ENCODE measurements at regions not wholly inside any gene's neighbourhood (a gene's known extent, or its start where the extent isn't known, plus 50 kb on each side); places are given as distances from the start of the nearest gene placed in this dataset.

DNA sequence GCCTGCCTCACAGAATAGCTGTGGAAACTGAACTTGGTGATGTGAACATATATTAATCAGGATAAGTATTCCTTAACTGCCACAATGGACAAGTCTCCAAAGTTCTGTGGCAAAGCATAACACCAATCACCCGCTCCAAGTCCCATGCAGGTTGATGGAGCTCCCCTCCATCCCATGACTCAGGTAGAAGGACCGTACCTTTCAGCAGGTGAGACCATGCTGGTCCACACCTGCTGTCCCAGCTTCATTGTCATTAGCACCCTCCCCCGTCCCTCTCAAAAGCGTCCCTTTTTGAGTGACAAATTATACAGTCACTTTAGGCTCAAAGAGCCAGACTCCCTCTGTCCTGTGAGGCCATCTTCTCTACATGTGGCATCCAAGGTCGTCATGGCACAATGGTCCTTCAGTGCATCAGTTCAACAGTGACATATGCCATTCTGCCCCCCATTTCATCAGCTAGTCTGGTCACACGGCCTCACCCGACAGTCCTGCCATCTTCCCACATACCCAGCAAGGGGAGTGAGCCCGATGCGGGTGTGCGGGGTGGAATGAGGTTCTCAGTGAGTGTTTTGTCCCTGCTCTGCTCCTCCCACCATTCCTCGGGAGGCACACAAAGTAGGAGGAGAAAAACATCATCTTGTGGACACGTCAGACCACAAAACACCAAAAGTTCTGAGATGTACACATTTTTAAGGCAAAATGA lies 136.7 kb upstream of the MYCN start:
- DNase-seq (ENCODE audit: extremely low read depth, low read depth, low spot score) = no peak

GRCh38 chr2:15804246-15804619 lies 136.1 kb upstream of the MYCN start:
- no peak for DNase-seq (ENCODE audit: extremely low read depth, low read depth, low spot score)

DNA sequence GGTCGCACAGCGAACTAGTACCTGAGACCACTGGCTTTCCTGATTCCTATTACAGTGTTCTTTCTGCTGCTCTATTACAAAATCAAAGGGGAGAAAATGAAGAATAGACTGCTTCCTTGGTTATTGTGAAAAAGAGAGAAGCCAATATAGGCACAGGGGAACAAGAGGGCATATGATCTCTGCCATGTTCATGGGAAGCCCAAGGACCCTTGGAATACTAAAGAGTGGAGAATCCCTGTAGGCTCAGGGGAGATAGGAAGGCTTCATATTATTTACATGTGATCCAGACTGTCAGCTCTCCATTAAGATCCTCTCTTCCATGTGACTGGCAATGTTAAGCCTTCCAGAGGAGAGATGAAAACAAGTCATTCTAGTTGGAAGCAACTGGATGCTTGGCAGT lies 135.7 kb upstream of the MYCN start:
- DNase-seq (ENCODE audit: extremely low read depth, low read depth, low spot score) = no peak

GRCh38 chr2:15805206-15805605 lies 135.1 kb upstream of the MYCN start:
- no peak for DNase-seq (ENCODE audit: extremely low read depth, low read depth, low spot score)

DNA sequence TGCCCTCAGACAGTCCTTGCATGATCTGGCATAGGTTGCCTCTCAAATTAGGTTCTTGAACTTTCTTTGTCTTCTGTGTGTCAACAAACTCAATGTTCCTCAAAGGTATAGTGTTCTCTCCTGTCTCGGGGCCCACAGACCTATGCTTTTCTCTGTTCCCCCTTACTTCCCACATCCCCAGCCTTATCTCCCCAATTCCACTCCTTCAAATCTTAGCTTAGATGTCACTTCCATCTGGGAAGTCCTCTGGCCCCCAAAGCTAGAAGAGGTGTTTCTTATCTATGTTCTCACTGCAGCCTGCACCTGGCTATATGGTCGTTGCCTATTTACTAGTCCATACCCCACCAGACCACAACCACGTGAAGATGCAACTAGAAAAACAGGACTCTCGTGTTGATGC lies 134.6 kb upstream of the MYCN start:
- no peak for DNase-seq (ENCODE audit: extremely low read depth, low read depth, low spot score)

DNA sequence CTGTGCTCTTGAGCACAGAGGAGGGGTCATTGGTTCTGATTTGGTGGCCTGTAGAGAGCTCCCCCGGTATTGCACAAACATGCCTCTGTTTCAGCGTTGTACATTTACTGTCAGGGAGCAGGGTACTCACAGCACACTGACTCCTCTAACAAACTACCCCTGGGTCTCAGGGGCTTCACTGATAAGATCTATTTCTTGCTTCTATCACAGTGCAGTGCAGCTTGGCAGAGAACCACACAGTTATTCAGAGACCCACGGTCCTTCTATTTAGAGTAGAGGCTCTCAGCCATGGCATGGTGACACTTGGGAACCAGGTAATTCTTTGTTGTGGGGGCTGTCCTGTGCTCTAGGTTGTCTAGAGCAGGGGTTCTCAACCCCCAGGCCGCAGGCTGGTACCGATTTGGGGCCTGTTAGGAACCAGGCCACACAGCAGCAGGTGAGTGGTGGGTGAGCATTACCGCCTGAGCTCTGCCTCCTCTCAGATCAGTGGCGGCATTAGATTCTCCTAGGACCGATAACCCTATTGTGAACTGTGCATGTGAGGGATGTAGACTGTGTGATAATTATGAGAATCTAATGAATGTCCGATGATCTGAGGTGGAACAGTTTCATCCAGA lies 133.4 kb upstream of the MYCN start:
- no peak for DNase-seq (ENCODE audit: extremely low read depth, low read depth, low spot score)

- DNase-seq (ENCODE audit: extremely low read depth, low read depth, low spot score) = no peak
These were observed 132.7 kb upstream of the MYCN start for GRCh38 chr2:15807418-15808203.

DNA sequence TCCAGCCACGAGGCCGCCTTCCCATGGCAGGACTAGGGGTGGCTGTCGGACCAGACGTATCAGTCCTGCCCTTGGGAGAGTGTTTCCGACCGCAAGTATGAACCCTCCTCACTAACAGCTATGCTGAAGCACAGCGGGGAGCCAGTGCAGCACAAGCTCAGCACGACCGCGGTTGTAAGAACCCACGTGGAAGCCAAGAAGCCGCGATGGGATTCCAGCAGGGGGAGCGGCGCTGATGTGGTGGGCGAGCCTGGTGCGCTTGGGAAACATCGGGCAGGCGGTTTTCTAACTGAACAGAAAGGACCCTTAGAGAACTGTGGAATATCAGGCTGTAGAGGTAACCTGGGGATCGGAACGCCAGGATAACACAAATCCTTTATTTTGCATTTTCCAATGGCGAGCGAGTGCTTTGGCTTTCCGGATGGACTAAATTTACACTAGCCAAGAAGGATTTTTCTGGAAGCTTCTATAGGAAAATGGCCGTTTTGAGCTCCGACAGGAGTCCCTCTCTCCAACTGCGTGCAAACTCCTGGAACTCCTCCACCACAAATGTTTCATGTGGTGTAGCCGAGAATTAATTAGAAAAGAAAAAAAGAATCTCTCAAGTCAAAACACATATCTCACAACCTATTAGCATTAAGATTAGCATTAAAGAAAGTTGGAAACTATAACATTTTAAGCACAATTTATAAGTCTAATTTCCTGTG lies 132.0 kb upstream of the MYCN start:
- no peak for DNase-seq (ENCODE audit: extremely low read depth, low read depth, low spot score)

GRCh38 chr2:15808944-15809343 lies 131.4 kb upstream of the MYCN start:
- no peak for DNase-seq (ENCODE audit: extremely low read depth, low read depth, low spot score)

- DNase-seq (ENCODE audit: extremely low read depth, low read depth, low spot score) = no peak
These were observed 130.9 kb upstream of the MYCN start for GRCh38 chr2:15809404-15809803.

- DNase-seq (ENCODE audit: extremely low read depth, low read depth, low spot score) = no peak
These were observed 129.7 kb upstream of the MYCN start for GRCh38 chr2:15810477-15811150.

DNA sequence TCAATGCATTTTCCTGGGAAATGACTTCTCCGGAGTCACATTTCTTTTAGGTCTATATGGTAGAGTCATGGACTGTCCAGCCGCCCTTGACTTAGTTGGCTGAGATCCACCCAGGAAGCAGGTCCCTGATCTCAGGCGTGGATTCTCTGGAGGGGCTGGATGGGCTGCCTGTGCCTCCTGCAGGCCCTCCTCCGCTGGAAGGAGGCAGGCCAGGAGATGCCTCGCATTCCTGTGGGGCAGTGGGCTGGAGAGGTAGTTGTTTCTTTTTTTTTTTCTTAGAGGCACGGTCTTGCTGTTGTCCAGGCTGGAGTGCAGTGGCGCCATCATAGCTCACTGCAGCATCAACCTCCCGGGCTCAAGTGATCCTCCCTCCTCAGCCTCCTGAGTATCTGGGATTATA lies 129.0 kb upstream of the MYCN start:
- DNase-seq (ENCODE audit: extremely low read depth, low read depth, low spot score) = no peak

GRCh38 chr2:15812187-15812780 lies 128.1 kb upstream of the MYCN start:
- DNase-seq (ENCODE audit: extremely low read depth, low read depth, low spot score) = no peak

DNA sequence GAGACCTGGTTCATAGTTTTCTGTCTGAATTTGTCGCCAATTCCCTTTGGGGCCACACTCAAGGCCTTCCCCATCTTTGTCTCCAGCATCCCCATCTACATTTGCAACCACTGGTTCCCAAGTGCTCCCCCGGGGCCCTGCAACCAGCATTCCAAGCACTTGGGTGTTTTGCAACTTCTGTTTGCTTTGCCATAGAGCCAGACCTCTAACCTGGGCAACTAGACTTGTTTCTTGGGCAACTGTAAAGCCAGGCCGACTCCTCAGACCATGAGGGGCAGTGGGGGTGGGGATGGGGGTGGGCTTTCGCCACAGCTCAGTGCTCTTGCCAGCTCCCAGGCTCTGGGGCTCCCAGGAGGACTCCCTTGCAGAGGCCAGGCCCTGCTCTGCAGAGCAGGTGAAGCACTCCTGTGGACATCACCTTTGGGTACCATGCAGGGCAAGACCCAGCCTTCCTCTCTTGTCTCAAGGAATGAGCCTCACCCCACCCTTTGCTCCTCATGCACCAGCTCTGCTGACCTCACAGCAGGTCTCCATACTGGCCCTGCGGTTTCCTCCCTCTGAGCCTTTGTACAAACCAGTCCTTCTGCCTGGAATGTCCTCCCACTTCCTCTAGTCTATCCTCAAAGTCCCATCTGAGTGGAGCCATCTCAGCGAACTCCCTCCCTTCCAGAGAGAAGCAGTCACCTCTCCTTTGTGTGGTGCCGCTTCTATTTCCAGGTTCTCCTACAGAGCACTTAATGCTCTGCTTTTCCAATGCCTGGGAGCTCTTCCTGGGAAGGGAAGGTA lies 126.7 kb upstream of the MYCN start:
- no peak for DNase-seq (ENCODE audit: extremely low read depth, low read depth, low spot score)

DNA sequence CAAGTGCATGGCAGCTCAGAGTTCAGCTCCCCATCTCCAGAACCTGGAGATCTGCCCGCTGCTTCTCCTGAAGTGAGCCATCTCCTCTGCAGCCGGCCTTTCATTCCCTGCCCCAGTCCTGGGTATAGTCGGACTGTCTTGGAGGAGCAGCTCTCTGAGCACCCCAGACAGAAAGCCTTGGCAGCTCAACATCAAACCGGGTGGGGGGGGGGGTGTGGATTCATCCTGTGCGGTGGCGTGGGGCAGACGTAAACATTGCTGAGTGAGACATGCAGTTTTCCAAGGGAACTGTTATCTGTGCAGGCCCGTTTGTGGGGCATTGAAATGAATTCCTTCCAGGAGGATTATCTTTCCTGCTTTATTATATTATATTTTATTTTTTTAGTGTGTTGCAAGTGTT lies 125.9 kb upstream of the MYCN start:
- no peak for DNase-seq (ENCODE audit: extremely low read depth, low read depth, low spot score)

- no peak for DNase-seq (ENCODE audit: extremely low read depth, low read depth, low spot score)
These were observed 125.4 kb upstream of the MYCN start for GRCh38 chr2:15814946-15815345.

GRCh38 chr2:15816226-15816625 lies 124.1 kb upstream of the MYCN start:
- DNase-seq (ENCODE audit: extremely low read depth, low read depth, low spot score) = no peak

GRCh38 chr2:15816674-15817406 lies 123.5 kb upstream of the MYCN start:
- no peak for DNase-seq (ENCODE audit: extremely low read depth, low read depth, low spot score)

DNA sequence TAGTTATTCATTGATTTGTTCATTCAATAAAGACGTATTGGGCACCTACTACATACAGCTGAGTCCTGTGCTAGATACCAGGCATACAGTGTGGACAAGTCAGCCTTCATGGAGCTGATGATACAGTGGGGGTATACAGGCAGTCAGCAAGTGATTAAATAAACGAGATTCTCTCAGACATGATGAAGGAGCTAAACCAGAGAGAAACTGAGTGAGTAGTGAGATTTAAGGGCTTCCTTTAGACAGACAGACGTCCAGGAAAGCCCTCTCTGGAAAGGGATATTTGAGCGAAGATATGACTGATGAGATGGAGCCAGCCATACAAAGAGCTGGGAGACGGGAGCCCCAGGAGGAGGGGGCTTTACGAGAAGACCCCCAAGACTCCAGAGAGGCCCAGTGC lies 122.6 kb upstream of the MYCN start:
- DNase-seq (ENCODE audit: extremely low read depth, low read depth, low spot score) = no peak
